RPMI8226 (cell line): ENCODE measurements at regions not wholly inside any gene's neighbourhood (a gene's known extent, or its start where the extent isn't known, plus 50 kb on each side); places are given as distances from the start of the nearest gene placed in this dataset.
A peak's percentile ranks its signal among the peaks of the same experiment; 100 is the strongest.

Experiments
- DNase-seq: peaks from one replicate; pipeline ENCODE4 v3.0.0-alpha.2; 2015

DNA sequence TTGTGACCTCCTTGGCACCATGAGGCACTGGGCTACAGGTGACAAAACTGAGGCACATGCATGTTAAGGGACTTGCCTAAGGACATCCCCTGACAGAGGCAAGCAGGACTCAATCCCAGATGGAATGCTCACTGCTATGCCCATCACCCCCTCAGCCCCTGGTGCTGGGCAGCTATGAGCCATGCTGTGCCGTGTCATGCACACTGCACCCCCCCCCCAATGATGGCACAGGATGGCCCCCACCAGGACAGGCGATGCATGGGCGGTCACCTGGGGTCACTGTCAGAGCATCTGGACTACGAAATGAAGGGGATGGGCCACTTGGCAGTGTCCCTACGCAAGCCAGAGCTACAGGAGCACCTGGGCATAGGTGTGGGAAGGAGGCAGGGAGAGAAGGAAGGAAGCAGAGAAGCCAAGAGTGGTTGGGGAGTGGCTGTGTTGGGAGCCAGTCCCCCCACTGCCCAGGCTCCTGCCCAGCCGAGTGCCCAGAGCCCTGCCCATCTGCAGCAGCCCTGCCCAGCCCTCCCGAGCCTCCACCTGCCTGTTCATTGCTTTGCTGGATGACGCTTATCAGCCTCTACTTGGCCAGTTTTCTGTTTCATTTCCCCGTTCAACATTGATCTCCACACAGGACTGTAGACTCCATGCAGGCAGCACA lies 84.9 kb upstream of the DIO3 start:
- DNase-seq, result no peak

DNA sequence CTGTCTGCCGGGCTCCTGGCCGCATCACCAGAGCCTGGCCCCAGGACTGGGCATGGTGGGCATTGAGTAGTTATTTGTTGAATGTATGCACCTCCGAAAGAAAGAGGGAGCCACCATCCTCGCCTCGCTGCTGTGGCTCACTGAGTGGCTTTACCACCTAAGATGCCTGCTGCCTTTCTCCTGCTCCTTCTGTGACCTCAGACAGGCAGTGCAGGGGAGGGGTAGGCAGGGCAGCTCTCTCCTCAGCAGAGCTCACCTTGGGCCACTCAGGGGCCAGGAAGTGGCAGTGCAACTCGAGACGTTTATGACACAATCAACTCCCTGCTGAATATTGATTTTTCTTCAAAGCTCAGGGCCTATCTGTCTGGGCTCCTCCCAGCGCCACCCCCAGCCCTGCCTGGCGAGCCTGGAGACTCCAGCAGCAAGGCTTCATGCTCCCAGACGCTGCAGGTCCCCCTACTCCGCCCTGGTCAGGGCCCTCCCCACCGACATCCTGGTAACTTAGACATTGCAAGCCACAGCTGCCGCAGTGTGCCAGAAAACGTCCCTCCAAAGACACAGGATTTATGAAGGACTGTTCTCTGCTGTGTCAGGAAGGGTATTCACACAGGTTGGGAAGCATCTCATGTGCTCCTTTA lies 84.3 kb upstream of the DIO3 start:
- DNase-seq, result peak; percentile 23

DNA sequence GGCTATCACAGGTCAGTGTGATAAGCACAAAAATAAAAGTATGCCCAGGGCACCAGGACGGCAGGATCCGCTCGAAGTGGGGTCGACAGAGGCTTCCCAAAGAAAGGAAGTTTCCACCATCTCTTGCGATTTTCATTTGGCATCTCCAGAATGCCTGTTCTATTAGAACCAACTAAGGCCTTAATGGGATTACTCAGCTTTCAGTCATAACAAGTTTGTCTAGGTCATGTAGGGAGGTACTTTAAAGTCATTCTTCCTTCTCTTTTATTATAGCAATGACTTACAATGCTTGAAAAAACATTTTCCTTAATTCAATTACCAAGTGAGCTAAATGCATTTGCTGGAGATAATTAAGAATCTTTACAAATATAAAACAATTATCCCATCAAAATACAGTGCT lies 83.6 kb upstream of the DIO3 start:
- no peak for DNase-seq

DNA sequence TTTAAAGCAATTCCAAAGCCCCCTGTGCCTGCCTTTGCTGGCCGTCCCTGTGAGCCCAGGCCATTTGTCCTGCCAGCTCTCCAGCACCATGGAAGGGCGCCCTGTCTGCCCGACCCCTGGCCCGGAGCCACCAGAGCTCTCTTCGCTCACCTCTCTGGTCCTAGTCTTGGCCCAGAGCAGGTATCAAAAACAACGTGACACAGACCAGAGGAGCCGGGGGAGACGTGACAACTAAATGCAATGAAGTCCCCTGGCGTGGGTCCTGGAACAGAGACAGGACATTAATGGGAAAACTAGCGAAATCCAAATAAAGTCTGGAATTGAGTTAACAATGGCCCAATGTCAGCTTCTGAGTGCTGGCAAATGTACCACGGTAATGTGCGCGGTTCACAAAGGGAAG lies 83.2 kb upstream of the DIO3 start:
- no peak for DNase-seq

DNA sequence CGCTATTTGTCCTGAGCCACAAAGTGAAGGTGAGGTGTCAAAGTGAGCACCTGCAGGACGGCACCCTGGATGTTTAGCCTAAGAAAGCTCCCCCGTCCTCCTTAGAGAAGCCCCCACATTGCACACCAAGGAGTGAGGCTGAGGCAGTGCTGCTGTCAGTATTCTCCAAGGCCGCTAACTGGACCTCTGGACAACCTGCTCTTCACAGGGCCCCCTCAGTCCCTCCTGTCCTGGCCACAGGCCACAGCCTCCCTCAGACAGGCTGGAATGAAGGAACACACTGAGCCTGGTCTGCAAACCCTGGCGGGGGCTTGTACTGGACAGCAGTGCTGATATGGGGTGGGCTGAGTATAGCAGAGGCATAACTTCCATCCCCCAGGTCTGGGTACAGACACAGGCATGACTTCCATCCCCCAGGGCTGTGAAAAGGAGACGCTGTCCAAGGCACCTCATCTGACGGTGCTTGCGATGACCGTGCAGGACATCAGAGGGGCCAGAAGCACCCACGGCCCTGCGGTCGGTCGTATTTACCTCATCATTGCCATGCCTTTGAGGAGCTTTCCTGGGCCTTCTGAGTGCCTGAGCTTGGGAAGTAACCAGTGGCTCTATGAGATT lies 82.4 kb upstream of the DIO3 start:
- DNase-seq, result no peak

DNA sequence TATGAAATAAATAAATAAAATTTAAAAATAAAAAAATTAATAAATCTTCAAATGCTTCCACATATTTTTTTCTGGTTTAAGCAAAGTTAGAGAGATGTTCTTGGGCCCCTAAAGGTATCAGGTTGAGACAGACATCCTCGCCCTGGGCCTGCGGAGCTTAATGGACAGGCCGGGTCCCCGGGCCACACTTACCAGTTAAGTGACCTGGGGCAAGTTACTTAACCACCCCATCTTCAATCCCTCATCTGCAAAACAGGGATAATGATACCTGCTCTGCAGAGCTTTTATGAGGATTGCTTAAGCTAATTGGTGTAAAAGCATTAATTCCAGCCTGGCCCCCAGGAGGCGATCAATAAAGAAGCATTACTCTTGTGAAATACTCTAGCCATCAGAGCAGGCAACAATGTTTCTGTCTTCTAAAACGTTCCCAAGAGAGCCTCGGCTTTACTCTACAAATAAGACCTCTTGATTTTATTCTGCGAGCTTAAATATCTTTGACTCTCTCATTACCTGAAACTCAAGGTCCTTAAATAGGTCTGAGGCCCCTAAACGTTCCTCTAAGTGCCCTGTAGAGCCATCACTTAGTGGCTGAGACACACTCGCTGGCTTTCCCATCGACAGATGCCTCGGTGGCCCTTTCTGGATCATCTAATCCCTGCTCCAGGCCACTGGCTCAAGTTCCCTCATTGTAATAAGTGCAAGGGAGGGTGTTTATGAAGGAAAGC lies 81.1 kb upstream of the DIO3 start:
- DNase-seq, result no peak

DNA sequence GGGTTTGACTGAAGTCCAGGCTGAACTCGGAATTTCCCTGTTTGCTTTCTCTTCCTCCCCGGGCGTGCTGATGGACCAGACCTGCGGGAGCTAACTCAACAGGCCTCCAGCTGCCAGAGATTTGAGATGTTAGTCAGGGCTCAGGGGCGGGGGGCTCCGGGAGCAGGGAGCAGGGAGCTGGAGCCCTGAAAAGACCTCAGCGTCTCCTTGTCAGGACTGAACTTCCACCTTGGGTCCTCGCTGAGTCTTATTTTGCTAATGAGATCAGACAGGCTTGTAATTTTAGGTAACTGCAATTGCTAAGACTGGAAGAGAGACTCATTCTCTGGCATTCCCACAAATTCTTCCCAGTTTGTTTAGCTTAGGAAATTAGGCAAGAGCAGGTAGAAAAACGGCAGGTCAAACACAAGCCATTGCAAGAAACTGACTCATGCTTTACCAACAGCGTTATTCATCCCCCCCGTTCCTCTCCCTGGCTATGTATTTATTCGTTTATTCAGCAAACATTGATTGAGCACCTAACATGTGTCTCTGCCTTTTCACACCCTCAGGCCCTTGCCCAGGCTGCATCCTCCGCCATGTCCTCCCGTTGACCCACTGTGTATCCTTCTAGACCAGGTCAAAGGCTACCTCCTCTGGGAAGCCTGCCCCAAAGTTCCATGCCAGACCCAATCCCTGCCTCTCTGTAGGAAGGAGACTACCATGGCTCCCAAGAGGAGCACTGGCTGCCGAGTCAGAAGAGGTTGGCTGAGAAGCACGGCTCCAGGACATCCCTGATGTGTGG lies 80.4 kb upstream of the DIO3 start:
- no peak for DNase-seq

DNA sequence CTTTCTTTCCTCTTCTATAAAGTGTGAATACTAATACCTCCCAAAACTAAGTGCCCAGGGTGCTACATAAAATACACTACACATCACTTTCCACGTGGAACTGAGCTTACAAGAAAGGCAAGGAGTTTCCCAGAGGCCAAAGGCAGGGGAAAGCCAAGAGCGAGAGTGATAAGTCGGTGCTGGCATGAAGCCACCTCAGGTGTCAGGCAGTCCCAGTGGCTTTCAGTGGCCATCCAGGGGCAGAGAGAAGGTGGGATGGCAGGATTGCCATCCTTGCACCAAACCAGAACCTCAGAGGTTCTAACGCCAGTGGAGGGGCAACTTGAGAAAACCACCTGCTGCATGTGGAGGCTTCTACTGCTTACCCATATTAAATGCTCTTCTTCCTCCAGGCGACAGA lies 79.7 kb upstream of the DIO3 start:
- DNase-seq, result no peak

DNA sequence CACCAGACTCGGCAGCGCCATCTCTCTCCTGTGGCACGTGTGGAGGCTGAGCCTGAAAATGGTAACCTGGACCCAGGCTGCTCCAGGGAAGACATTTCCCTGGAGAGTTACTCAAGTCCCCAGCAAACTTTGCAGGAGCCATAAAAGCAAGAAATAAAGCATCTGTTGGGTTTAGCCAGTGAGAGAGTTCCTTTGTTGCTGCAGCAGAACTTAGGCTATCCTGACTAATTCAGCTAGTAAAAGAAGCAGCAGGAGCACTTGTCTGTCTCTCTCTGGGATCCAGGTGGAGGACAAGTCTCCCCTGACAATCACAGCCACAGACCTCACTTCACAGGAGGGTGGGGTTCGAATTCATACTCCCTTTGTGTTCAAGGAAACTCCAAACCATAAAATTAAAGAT lies 79.2 kb upstream of the DIO3 start:
- no peak for DNase-seq

DNA sequence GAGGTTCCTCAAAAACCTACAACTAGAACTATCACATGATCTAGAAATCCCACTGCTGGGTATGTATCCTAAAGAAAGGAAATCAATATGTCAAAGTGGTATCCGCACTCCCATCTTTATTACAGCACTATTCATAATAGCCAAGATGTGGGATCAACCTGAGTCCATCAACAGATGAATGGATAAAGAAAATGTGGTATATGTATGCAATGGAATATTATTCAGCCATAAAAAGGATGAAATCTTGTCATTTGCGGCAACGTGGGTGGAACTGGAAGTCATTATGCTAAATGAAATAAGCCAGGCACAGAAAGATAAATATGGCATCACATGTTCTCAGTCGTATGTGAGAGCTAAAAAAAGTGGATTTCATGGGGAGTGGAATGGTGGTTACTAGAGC lies 77.5 kb upstream of the DIO3 start:
- DNase-seq, result no peak

DNA sequence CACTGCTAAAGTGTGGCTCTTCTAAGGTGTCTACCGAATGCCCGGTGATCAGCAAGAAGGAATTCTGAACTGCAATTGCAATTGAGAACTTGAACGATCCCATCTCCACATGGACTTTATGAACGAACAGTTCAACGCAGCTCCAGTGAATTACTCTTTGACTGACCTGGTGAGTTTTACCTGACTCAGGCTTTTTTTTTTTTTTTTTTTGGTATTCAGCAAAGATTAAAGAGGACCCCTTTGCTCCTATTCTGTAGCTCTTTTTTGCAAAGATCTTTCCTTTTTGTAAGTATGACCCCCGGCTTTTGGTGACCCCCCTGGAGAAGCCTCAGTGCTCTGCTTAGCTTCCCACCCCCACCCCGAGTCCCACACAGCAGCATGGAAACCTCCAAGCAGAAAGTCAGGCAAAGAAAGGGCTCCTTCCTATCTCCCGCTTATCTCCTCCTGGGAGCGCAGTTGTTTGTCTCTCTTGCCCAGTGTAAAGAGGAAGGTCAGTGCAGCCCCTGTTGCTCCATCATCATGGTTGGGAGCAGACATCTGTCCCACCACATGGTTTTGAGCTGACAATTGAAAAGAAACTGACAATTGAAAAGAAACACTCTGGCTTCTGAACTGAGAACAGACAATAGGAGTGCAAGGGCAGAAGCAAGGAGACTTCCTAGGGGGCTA lies 72.1 kb upstream of the DIO3 start:
- no peak for DNase-seq

DNA sequence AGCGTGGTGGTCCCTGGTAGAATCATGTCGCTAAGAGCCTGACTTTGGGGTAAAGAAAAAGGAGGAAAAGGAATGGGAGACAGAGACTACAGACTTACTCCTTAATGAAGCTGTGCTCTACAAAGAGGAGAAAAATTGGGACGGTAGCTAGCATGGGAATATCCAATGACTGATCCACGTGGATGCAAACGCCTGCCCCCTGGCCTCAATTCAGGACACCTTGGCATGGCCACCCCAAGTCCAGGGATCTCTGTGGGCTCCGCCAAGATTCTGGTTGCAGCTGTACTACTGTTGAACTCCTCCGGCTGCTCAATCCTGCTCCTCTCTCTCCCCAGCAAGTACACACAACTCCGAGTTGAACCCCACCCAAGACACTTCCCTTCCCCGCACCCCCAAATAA lies 70.5 kb upstream of the DIO3 start:
- DNase-seq, result no peak

DNA sequence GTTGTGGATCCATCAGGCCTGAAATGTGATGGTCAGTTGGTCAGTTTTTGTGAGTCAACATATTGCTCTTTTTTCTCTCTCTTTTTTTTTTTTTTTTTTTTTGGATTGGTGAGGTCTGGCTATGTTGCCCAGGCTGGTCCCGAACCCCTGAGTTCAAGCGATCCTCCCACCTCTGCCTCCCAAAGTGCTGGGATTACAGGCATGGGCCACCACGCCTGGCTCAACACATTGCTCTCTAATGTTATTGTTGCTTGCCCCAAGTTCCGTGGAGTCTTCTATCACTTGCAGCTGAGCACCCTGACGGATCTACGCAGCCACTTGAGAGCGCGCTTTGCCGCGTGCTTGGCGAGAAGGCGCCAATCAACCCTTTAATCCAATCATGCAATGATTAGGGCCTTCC lies 69.5 kb upstream of the DIO3 start:
- no peak for DNase-seq

DNA sequence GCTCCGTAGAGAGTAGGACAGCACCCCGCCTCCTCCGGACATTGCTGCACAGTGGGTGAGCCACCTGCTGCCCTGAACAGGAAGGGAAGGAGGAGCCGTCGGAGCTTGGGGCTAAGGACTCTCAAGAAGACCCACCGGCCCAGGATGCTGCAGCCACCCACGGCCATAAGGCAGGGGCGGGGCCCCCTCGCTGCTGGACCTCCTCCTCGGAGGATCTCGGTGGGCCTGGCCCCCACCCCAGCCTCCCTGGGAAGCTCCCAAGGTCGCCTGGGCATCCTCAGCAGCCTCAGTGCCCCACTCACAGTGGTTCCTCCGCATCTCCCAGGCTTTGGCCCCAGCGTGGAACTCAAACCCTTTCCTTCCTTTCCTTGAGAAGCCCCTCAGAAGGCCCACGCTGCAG lies 68.6 kb upstream of the DIO3 start:
- no peak for DNase-seq

DNA sequence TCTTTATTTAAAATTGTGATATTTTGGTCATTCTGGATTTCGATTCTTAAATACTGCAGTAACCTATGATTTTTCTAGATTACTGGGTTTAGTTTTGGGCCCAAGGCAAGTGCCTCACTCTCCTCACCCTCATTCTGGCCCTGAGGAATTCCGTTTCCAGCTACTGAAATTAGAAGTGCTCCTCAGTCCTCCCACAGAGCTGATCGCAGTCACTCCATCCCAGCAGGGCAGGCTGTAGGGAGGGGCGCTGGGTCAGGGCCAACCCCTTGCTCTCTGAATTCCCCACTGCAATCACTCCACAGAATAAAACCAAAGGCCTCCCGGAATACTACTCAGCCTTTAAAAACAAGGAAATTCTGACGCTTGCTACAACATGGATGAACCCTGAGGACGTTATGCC lies 66.5 kb upstream of the DIO3 start:
- DNase-seq, result no peak

DNA sequence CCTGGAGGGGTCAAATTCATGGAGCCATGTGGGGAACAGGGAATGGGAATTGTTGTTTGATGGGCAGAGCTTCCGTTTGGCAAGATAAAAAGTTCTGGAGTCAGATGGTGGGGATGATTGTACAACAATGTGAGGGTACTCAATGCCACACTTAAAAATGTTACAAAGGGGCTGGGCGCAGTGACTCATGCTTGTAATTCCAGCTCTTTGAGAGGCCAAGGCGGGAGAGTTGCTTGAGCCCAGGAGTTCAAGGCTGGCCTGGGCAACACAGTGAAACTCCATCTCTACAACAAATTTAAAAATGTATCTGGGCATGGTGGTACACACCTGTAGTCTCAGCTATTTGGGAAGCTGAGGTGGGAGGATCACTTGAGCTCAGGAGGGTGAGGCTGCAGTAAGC lies 66.0 kb upstream of the DIO3 start:
- no peak for DNase-seq

DNA sequence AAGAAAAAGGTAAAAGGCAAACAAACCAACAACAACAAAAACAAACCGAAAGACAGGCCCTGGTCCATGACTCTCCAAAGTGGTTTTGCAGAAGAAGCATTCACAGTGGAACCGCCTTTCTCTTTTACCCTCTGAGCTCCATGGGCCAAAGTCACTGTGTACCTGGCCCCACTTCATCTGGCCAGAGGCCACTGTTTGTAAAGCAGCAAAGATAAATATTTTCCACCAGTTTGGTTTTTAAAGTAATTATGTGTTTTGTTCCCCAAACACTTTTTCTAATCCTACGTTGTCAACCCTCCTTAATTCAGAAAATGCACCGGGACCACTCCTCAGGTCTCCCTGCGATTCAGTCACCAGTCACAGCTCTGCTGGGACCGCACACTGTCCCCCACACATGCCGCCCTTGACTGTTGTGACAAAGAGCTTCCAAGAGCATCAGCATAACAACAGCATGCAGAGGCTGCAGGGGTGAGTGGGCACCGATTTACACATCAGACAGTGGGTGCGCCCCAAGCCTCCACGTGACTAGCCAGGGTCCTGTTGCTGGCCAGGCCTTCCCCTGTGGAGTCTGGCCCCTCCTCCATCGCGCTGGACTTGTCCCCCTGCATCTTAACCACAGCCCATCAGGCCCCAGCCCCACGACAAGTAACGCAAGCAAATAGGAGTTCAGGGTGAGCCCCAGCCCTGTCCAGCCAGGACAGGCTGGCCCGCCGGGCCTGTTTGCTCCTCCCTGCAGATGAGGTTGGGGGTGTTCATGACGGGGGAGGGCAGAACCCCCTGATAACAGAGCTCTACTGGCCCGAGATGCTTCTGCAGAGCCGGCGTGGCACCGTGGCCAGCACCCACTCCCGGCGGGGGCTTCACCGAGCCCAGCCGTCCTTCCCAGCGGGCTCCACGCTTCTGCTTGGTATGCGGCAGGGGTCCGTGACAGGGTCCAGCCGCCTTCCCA lies 65.2 kb upstream of the DIO3 start:
- DNase-seq, result no peak

DNA sequence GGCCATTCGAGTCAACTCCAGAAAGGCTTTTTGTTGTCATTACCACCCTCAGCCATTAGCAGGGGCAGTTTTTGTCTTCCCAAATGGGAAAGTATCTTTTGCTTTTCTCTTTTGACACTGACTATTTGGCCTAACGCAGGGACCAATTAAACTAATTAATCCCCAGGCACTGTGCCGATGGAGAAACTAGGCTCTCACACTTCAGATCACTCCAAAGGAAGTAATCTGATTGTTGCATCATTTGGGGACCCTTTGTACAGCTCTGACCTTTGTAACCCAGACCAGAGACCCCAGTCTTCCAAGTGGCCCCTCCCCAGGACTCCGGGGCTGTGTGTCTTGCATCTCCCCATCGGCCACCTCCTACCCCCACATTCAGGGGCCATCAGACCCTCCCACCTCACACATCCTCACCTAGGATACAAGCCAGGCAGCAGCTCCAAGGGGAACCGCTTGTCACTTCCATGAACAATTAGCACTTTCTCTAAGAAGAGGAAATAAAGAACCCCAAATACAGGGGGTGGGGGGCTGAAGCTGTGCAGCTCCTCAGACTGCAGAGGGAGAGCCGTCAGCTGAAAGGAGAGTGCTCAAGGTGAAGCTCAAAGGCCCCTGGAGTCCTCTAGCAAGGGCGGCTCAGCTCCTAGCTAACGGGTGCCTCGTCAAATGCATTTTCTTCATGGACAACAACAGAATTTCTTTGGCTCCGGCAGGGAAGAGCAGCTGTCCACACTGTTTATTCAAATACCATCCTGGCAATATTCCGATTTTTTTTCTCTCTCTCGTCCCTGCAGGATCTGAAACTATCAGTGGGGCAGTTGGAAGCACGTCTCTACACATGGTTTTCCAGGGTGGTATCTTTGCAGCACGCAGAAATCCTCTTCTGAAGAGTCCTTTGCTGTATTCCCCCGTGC lies 64.3 kb upstream of the DIO3 start:
- DNase-seq, result no peak

DNA sequence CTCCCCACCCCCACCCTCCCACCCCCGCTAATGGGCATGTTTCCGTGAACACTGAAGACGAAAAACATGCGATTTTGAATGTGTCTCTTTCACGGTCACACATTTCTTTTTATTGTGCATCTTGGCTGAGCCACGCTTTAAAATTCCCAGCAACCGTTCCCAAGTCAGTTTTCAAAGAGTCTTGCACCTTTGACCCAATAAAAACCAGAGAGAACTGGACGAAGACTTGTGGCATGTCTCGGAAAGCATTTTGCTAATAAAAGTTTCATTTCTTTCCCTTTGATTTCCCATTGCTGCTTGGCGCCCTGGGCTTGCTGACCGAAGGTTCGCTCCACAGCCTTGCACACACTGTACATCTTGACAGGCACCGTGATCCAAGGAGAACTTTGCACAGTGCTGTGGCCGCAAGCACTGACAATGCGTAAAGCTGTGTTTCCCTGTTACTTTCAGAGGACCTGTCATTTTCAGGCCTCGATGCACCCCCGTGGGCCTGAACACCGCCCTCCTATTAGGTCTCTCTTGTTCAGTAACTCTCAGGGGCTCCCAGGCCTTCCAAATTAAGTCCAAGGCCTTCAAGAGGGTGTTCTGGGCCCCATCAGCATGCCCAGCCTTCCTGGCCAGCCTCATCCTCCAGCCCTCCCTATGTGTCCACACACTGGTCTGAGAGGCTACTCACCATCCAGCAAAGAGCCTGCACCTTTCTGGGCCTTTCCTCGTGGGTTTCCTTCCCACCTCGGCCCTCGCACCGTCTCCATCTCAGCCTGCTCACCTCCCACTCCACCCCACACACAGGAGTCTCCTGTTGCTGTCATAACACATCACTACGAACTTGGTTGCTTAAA lies 63.4 kb upstream of the DIO3 start:
- no peak for DNase-seq

DNA sequence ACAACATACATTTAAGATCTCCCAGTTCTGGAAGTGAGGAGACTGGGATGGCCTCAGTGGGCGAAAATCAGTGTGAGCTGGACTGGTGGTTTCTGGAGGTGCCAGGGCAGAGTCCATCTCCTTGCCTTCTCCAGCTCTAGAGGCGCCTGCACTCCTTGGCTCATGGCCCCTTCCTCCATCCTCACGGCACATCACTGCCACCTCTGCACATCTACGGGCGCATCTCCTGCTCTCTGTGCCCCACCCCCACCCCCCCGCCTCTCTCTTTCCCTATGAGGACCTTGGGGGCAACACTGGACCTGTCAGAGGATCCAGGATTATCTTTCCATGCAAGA lies 62.8 kb upstream of the DIO3 start:
- no peak for DNase-seq
